CD14-positive monocyte (primary cell): ENCODE measurements at regions not wholly inside any gene's neighbourhood (a gene's known extent, or its start where the extent isn't known, plus 50 kb on each side); places are given as distances from the start of the nearest gene placed in this dataset.

ENCODE experiments used
- DNase-seq, 3 donors: peaks; one replicate each; pipeline ENCODE4 v3.0.0-alpha.2; 2011 to 2022
- H2AFZ ChIP-seq: 2 replicates; pipeline ENCODE4 v1.6.0; 2012; ENCODE audit warnings: mild to moderate bottlenecking, low read depth, low read length, inconsistent platforms; ENCODE audit not compliant: insufficient read depth, poor library complexity, severe bottlenecking
- H3K27ac ChIP-seq, 2 donors: 1 replicate in 1 of 2; 2 replicates in 1 of 2; pipeline ENCODE4 v1.5.1; 2012 to 2013; ENCODE audit warnings: low read length in 2 of 2, control low read depth in 1 of 2, inconsistent platforms in 1 of 2, low read depth in 1 of 2, mild to moderate bottlenecking in 1 of 2
- H3K27me3 ChIP-seq, 2 donors: one replicate each; pipeline versions ENCODE4 v1.6.0 to v1.6.1; 2011 to 2013; ENCODE audit warnings: low read length in 2 of 2; ENCODE audit not compliant: control insufficient read depth in 2 of 2, insufficient read depth in 2 of 2
- H3K36me3 ChIP-seq, 2 donors: replicated peaks in 1 of 2; 1 replicate in 1 of 2; 2 replicates in 1 of 2; pipeline versions ENCODE4 v1.5.1 to v1.6.1; 2012 to 2013; ENCODE audit warnings: low read length in 2 of 2, control low read depth in 1 of 2, inconsistent platforms in 1 of 2, mild to moderate bottlenecking in 1 of 2; ENCODE audit not compliant: insufficient read depth in 2 of 2, control insufficient read depth in 1 of 2
- H3K4me1 ChIP-seq, 2 donors: 1 replicate in 1 of 2; 2 replicates in 1 of 2; pipeline versions ENCODE4 v1.5.1 to v1.6.1; 2012 to 2013; ENCODE audit warnings: low read length in 2 of 2, control low read depth in 1 of 2, inconsistent platforms in 1 of 2, mild to moderate bottlenecking in 1 of 2, moderate library complexity in 1 of 2; ENCODE audit not compliant: insufficient read depth in 2 of 2, control insufficient read depth in 1 of 2
- H3K4me2 ChIP-seq: replicated peaks from 2 replicates; pipeline ENCODE3; 2012; ENCODE audit warnings: low read length, moderate library complexity, mild to moderate bottlenecking; ENCODE audit not compliant: poor library complexity, severe bottlenecking; ENCODE audit errors: extremely low read depth
- H3K4me3 ChIP-seq, 3 experiments: fragments of 200-600 bp in 1 of 3; sonication (generic) in 1 of 3; replicated peaks in 1 of 3; 1 replicate in 2 of 3; 2 replicates in 1 of 3; pipeline ENCODE4 v1.5.1; 2011 to 2013; ENCODE audit warnings: low read length in 3 of 3, mild to moderate bottlenecking in 3 of 3, control low read depth in 2 of 3, low read depth in 2 of 3, inconsistent platforms in 1 of 3, moderate library complexity in 1 of 3
- H3K79me2 ChIP-seq: 2 replicates; pipeline ENCODE4 v1.6.0; 2012; ENCODE audit warnings: mild to moderate bottlenecking, control low read depth, inconsistent platforms, low read length, moderate library complexity; ENCODE audit not compliant: insufficient read depth
- H3K9ac ChIP-seq: 2 replicates; pipeline ENCODE4 v1.6.0; 2017; ENCODE audit warnings: low read length, mild to moderate bottlenecking; ENCODE audit not compliant: insufficient read depth, poor library complexity, severe bottlenecking
- H3K9me3 ChIP-seq, 2 donors: replicated peaks in 1 of 2; 1 replicate in 1 of 2; 2 replicates in 1 of 2; pipeline versions ENCODE4 v1.5.1 to v1.6.1; 2012 to 2013; ENCODE audit warnings: low read length in 2 of 2, control low read depth in 1 of 2; ENCODE audit not compliant: control insufficient read depth in 1 of 2, insufficient read depth in 1 of 2
- H4K20me1 ChIP-seq: 2 replicates; pipeline ENCODE4 v1.6.0; 2012; ENCODE audit warnings: mild to moderate bottlenecking, low read length, control low read depth, moderate library complexity; ENCODE audit not compliant: insufficient read depth
- H3K27ac Mint-ChIP-seq, 7 donors: one replicate each; pipeline ENCODE4 v1.8.0; 2020; ENCODE audit warnings: mild to moderate bottlenecking in 7 of 7, mixed read lengths in 7 of 7, moderate library complexity in 6 of 7, inconsistent platforms in 2 of 7
- H3K27me3 Mint-ChIP-seq, 3 donors: one replicate each; pipeline ENCODE4 v1.8.0; 2021 to 2022; ENCODE audit warnings: low read depth in 3 of 3, mild to moderate bottlenecking in 3 of 3, mixed read lengths in 3 of 3, moderate library complexity in 3 of 3, inconsistent platforms in 1 of 3
- H3K36me3 Mint-ChIP-seq, 2 donors: one replicate each; pipeline ENCODE4 v1.8.0; 2020; ENCODE audit warnings: mixed read lengths in 2 of 2, inconsistent platforms in 1 of 2, mild to moderate bottlenecking in 1 of 2
- H3K4me1 Mint-ChIP-seq: one replicate; pipeline ENCODE4 v1.8.0; 2020; ENCODE audit warnings: mild to moderate bottlenecking, mixed read lengths
- H3K4me3 Mint-ChIP-seq, 2 donors: one replicate each; pipeline ENCODE4 v1.8.0; 2020; ENCODE audit warnings: mild to moderate bottlenecking in 2 of 2, mixed read lengths in 2 of 2, moderate library complexity in 1 of 2
- H3K9me3 Mint-ChIP-seq, 7 donors: one replicate each; pipeline ENCODE4 v1.8.0; 2020 to 2022; ENCODE audit warnings: mixed read lengths in 7 of 7, mild to moderate bottlenecking in 6 of 7, moderate library complexity in 6 of 7, inconsistent platforms in 2 of 7
- CTCF ChIP-seq: fragments of 200-600 bp; IDR thresholded peaks from one replicate; pipeline ENCODE4 v1.8.0; 2022; ENCODE audit warnings: antibody characterized with exemption, mild to moderate bottlenecking
- WGBS: methylation state at CpG from one replicate; pipeline ENCODE4 v1.1.5; 2013; ENCODE audit warnings: missing lambda C conversion rate; ENCODE audit not compliant: insufficient coverage; 5-methylcytosine and 5-hydroxymethylcytosine counted together
- intact Hi-C, 2 donors: fragments of 100-400 bp; cut with micrococcal nuclease; formaldehyde crosslinking; loops; one replicate each; pipeline versions ENCODE4 v1.15.0 to v1.15.1; 2023

GRCh38 chr1:30242722-30243457 is 480.5 kb downstream of the MATN1 start:
- DNase-seq: no peak
- Mint-ChIP-seq H3K4me3 (no peak overlapping the region), H3K27me3 (peaks cover 1 to 13% (median 12%) of the 10 kb centered on the region in 3 donors), H3K36me3 (no peaks in the 10 kb centered on the region), H3K9me3 (peaks cover 0 to 2% (median 1%) of the 10 kb centered on the region in 7 donors), H3K4me1 (no peaks in the 10 kb centered on the region), H3K27ac (no peak overlapping the region)
- Histone ChIP-seq H3K4me3 (no peak overlapping the region), H3K9me3 (no peaks in the 10 kb centered on the region), H3K36me3 (no peaks in the 10 kb centered on the region), H3K27ac (no peak overlapping the region), H3K9ac (no peak overlapping the region), H3K4me2 (no peak overlapping the region), H2AFZ (no peak overlapping the region), H4K20me1 (no peaks in the 10 kb centered on the region), H3K27me3 (no peaks in the 10 kb centered on the region), H3K4me1 (no peaks in the 10 kb centered on the region), H3K79me2 (no peaks in the 10 kb centered on the region)
- intact Hi-C loops: no loop called here
- TF ChIP-seq CTCF: no peak
- 81% methylated on average over 2 of the region's 5 CpGs for WGBS

- Histone ChIP-seq H3K36me3 (no peaks in the 10 kb centered on the region), H3K4me2 (no peak overlapping the region), H2AFZ (no peak overlapping the region), H3K9me3 (no peaks in the 10 kb centered on the region), H3K79me2 (no peaks in the 10 kb centered on the region), H3K27ac (no peak overlapping the region), H3K27me3 (no peaks in the 10 kb centered on the region), H3K9ac (no peak overlapping the region), H3K4me3 (no peak overlapping the region), H3K4me1 (no peaks in the 10 kb centered on the region), H4K20me1 (no peaks in the 10 kb centered on the region)
- H3K36me3 Mint-ChIP-seq: no peaks in the 10 kb centered on the region
- H3K4me1 Mint-ChIP-seq: no peaks in the 10 kb centered on the region
- H3K9me3 Mint-ChIP-seq: peaks cover 0 to 2% (median 1%) of the 10 kb centered on the region in 7 donors
- H3K27me3 Mint-ChIP-seq: peaks cover 1 to 15% (median 12%) of the 10 kb centered on the region in 3 donors
- H3K27ac Mint-ChIP-seq: no peak overlapping the region
- 83% methylated on average over 5 of the region's 9 CpGs for WGBS
- intact Hi-C loops: no loop called here
- no peak overlapping the region for H3K4me3 Mint-ChIP-seq
- DNase-seq: no peak
- TF ChIP-seq CTCF: no peak
Measured at GRCh38 chr1:30242168-30242567, 481.2 kb downstream of the MATN1 start.
